ENCODE measurements at regions not wholly inside any gene's neighbourhood (a gene's known extent, or its start where the extent isn't known, plus 50 kb on each side); places are given as distances from the start of the nearest gene placed in this dataset.

GRCh38 chr6:115396112-115396906, 664.4 kb downstream of the FRK start:
- no peaks in the 10 kb centered on the region for H3F3A ChIP-seq (ENCODE audit: insufficient read depth, low read length)
- no peaks in the 10 kb centered on the region for H3K4me1 ChIP-seq (ENCODE audit: insufficient read depth, low read length, severe bottlenecking)

GRCh38 chr6:115393821-115394220, 666.9 kb downstream of the FRK start:
- H3K4me1 ChIP-seq (ENCODE audit: insufficient read depth, low read length, severe bottlenecking), result no peaks in the 10 kb centered on the region
- TF ChIP-seq CTCF (IDR thresholded peaks at IDR 0.05; ENCODE audit: low read length) (no peak), EZH2 (IDR thresholded peaks at IDR 0.05; ENCODE audit: borderline replicate concordance, low read length) (no peak)
- no peaks in the 10 kb centered on the region for H3K36me3 ChIP-seq (ENCODE audit: insufficient read depth, low read length)
- H3K79me2 ChIP-seq (ENCODE audit: insufficient read depth, low read length), result no peaks in the 10 kb centered on the region
- H3K4me2 ChIP-seq (ENCODE audit: low read length), result no peak overlapping the region
- no peaks in the 10 kb centered on the region for H4K20me1 ChIP-seq (ENCODE audit: insufficient read depth, low read length)
- H3K27ac ChIP-seq (ENCODE audit: low read depth, low read length, poor library complexity, severe bottlenecking), result no peak overlapping the region
- H3K4me3 ChIP-seq (ENCODE audit: low read depth, low read length, poor library complexity, severe bottlenecking), result no peak overlapping the region
- no peak overlapping the region for H2AFZ ChIP-seq (ENCODE audit: low read length)
- H3F3A ChIP-seq (ENCODE audit: insufficient read depth, low read length), result no peaks in the 10 kb centered on the region
- no peaks in the 10 kb centered on the region for H3K9me3 ChIP-seq (ENCODE audit: low read length)
- H3K9ac ChIP-seq (ENCODE audit: low read length), result no peak overlapping the region
- no peaks in the 10 kb centered on the region for H3K9me2 ChIP-seq (ENCODE audit: low read depth, low read length)
- H3K27me3 ChIP-seq (ENCODE audit: insufficient read depth, low read length), result no peaks in the 10 kb centered on the region

More at GRCh38 chr6:115396112-115396906, 664.4 kb downstream of the FRK start:
- Histone ChIP-seq H3K36me3 (ENCODE audit: insufficient read depth, low read length) (no peaks in the 10 kb centered on the region), H2AFZ (ENCODE audit: low read length) (no peak overlapping the region), H3K9ac (ENCODE audit: low read length) (no peak overlapping the region), H3K9me3 (ENCODE audit: low read length) (no peaks in the 10 kb centered on the region), H3K4me3 (ENCODE audit: low read depth, low read length, poor library complexity, severe bottlenecking) (no peak overlapping the region), H4K20me1 (ENCODE audit: insufficient read depth, low read length) (no peaks in the 10 kb centered on the region), H3K27ac (ENCODE audit: low read depth, low read length, poor library complexity, severe bottlenecking) (no peak overlapping the region), H3K79me2 (ENCODE audit: insufficient read depth, low read length) (no peaks in the 10 kb centered on the region), H3K4me2 (ENCODE audit: low read length) (no peak overlapping the region), H3K9me2 (ENCODE audit: low read depth, low read length) (no peaks in the 10 kb centered on the region), H3K27me3 (ENCODE audit: insufficient read depth, low read length) (no peaks in the 10 kb centered on the region)
- TF ChIP-seq CTCF (IDR thresholded peaks at IDR 0.05; ENCODE audit: low read length) (no peak), EZH2 (IDR thresholded peaks at IDR 0.05; ENCODE audit: borderline replicate concordance, low read length) (no peak)

GRCh38 chr6:115370202-115370601, 690.5 kb downstream of the FRK start:
- no peak overlapping the region for H3K9ac ChIP-seq (ENCODE audit: low read length)
- no peak overlapping the region for H2AFZ ChIP-seq (ENCODE audit: low read length)
- no peaks in the 10 kb centered on the region for H3F3A ChIP-seq (ENCODE audit: insufficient read depth, low read length)
- H3K27ac ChIP-seq (ENCODE audit: low read depth, low read length, poor library complexity, severe bottlenecking), result no peak overlapping the region
- H3K36me3 ChIP-seq (ENCODE audit: insufficient read depth, low read length), result no peaks in the 10 kb centered on the region
- TF ChIP-seq CTCF (IDR thresholded peaks at IDR 0.05; ENCODE audit: low read length), result no peak
- no peak for TF ChIP-seq EZH2 (IDR thresholded peaks at IDR 0.05; ENCODE audit: borderline replicate concordance, low read length)
- H3K4me2 ChIP-seq (ENCODE audit: low read length), result no peak overlapping the region
- no peaks in the 10 kb centered on the region for H3K4me1 ChIP-seq (ENCODE audit: insufficient read depth, low read length, severe bottlenecking)
- H3K9me2 ChIP-seq (ENCODE audit: low read depth, low read length), result no peaks in the 10 kb centered on the region
- no peaks in the 10 kb centered on the region for H4K20me1 ChIP-seq (ENCODE audit: insufficient read depth, low read length)
- H3K4me3 ChIP-seq (ENCODE audit: low read depth, low read length, poor library complexity, severe bottlenecking), result no peak overlapping the region
- no peaks in the 10 kb centered on the region for H3K27me3 ChIP-seq (ENCODE audit: insufficient read depth, low read length)
- H3K79me2 ChIP-seq (ENCODE audit: insufficient read depth, low read length), result no peaks in the 10 kb centered on the region
- H3K9me3 ChIP-seq (ENCODE audit: low read length), result no peaks in the 10 kb centered on the region

All from OCI-LY1 (cell line).